Stimulated activated CD4-positive, alpha-beta T cell treated with anti-CD3 and anti-CD28 coated beads, TNF-alpha, amount 100 ng/mL, for 24 hours (primary cell): ENCODE measurements at regions not wholly inside any gene's neighbourhood (a gene's known extent, or its start where the extent isn't known, plus 50 kb on each side); places are given as distances from the start of the nearest gene placed in this dataset.
"Not testable (repeated sequence)": the region's sequence is repeated elsewhere in the genome, so short reads cannot be mapped to it uniquely, and the experiment has no call there.

Source experiments
- DNase-seq, 3 experiments: peaks; one replicate each; pipeline ENCODE4 v3.0.0-alpha.2; 2020; ENCODE audit warnings: low read depth in 3 of 3

DNA sequence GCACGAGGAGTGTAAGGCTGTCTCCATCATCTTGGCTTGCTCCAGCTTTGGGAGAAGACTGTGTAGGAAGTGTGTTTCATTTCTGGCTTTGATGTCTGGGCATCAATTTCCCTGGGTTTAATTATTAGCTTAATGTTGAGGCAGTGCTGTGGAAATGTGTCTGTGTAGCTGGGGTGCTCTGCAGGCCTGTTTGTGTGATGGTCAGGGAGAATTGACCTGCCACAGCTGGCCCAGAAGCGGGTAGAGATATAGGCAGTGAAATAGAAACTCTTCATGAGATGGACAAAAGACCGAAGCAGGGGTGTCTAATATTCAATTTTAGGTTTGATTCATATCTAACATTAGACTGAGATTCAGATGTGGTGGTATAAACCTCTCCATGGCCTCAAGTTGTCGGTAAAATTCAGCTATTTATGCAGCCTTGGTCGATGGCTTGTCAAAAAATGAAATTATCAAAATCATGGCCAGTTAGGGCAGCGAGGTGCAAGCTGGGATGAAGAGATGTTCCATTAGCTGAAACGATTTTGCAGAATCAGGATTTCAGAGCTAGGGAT, 95.3 kb upstream of the SNX9 start:
- DNase-seq, result no peak

DNA sequence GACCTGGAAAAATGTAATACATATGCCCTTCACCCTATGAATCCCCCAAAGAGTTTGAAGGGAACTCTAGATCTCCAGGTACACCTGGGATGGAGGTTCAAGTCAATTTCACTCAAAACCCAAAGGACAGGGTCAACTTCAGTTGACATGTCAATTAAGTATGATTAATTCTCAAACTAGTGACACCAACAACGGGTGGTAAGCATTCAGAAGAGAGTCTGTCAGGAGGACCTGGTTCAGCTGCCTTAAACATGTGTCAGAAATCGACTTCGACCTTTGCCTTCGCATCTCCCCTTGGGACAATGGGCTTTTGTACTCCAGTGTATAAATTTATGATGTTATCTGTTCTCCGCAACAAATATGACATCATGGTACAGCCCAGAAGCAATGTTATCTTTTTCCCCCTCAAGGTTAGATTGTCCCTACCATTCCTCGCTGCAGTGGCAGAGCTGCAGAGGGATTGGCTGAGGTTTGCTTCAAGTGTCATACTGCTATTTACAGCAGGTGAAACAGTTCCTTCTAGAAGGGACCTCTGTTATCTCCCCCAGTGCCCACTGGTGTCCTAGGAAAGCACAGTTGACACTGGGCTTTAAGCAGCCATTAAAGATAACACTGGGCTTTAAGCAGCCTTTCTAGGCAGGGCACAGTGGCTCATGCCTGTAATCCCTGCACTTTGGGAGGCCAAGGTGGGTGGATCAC, 94.7 kb upstream of the SNX9 start:
- DNase-seq, result no peak

DNA sequence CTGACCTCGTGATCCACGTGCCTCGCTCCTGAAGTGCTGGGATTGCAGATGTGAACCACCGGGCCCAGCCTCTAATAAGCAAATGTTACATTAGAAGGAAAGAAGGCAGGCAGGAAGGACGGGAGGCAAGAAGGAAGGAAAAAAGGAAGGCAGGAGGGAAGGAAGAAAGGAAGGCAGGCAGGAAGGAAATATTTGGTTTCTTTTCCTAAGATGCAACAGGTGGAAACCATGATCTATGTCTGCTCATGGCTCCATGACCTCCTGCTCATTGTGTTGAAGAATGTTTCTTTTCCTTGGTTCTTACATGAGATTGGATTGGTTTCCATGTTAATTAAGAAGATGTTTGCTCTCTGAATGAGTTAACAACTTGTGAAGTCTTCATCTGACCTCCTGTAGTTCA, 91.8 kb upstream of the SNX9 start:
- no peak for DNase-seq

DNA sequence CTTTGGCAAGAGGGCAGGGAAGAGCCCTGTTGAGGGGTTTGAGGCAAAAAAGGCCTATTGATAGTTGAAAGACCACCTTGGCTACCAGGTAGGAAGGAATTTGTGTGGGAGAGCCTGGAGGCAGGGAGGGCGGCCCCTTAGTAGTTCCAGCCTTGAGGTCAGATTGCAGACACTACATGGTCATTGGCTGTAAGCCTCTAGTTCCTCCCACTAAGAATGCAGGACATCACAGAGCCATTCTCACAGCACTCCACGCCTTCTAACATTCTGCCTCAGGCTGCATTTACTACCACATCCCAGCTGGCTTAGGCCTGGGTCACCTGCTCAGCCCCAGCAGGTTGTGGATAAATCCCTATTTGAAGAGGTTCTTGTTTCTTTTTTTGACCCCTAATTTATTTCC, 91.0 kb upstream of the SNX9 start:
- DNase-seq, result no peak

DNA sequence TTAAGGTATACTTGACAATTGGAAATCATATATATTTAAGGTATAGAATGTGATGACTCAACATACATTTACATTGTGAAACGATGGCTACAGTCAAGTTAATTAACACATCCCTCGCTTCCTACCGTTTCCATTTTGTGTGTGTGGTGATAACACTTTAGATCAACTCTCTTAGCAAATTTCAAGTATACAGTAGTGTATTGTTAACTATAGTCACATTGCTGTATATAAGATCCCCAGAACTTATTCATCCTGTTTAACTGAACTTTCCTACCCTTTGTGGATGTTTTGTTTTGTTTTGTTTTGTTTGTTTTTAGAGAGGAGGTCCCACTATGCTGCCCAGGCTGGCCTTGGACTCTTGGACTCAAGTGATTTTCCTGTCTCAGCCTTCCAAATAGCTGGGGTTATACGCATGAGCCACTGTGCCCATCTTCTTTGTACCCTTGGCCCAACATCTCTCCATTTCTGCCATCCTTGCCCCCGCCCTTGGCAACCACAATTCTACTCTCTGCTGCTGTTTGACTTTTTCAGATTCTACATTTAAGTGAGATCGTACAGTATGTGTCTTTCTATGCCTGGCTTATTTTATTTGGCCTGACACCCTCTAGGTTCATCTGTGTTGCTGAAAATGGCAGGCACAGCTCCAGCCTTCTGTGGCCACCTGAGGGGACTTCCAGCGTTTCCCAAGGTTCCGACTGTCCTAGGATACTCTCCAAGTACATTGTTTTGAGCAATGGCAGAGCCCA, 90.5 kb upstream of the SNX9 start:
- no peak for DNase-seq

DNA sequence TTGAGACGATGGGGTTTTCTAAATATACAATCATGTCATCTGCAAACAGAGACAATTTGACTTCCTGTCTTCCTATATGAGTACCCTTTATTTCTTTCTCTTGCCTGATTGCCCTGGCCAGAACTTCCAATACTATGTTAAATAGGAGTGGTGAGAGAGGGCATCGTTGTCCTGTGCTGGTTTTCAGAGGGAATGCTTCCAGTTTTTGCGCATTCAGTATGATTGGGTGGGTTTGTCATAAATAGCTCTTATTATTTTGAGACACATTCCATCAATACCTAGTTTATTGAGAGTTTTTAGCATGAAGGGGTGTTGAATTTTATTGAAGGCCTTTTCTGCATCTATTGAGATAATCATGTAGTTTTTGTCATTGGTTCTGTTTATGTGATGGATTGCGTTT, 86.5 kb upstream of the SNX9 start:
- not testable (repeated sequence) for DNase-seq

DNA sequence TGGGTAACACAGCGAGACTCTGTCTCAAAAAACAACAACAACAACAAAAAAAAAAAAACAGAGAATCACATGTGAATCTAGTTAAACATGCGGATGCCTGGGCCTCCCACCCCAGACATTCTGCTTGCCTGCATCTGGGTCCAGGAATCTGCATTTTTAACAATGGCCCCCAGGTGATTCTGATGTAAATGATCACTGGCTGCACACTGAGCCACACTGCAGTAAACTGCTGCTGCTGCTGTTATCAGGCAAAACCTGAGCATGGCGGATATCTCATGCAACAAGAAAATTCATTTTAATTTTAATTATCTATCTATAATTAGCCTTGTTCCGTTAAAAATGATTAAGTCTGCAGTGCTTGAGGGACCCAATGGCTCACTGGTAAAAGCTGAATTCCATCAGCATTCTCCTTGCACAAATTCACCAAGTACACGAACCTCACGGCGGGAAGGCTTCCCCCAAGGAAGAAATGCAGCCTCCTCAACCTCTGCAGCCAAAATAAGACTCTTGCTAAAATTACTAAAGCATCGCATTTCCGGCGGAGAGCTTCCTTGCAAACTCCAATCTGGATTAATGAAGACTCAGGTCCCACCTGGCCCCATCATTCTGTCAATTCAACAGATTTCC, 81.6 kb upstream of the SNX9 start:
- no peak for DNase-seq

DNA sequence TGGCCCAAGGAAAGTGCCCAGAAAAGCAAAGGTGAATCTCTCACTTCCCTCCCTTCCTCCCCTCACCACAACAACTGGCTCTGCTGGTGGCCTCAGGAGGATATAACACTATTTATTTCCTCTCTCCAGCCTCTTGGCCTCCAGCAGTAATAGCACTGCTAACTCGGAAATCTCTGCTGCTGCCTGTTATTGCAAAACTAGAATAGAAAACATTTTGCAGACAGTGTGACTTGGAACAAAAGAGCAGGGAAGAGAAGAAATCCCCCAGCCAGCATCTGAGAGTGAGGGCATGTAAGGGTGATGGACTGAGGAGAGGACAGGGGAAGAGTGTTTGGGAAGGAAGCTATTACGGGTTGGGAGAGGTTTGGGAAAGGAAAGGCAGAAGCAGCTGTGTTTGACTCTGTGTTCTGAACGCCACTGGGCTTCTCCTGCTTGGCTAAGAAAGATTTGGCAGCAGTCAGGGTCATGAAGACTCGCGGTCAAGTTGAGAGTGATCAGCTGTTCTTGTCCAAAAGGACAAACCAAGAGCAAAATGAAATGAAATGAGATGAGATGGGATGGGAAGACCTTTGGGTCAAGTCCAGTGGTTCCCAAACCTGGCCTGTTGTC, 81.0 kb upstream of the SNX9 start:
- DNase-seq, result no peak

DNA sequence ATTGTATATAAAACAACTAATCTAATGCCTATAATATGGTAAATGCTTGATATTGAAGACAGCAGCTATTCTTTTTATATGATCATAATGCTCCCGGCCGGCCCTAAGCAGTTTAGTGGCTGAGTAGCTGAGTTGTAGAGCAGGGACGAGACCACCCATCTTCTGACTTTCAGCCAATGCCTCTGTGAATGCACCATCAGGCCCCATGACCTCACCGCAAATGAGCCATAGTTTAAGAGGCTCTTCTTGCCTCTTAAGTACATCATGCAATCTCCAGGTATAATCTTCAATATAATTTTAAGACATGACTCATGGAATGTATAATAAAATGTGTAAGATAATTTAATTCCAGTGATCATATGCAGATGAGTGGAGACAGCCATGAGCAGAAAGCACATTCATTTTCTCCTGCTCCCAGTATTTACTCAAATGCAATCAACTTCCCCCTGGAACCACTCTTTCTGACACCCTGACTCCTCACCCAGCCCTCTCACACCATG, 78.9 kb upstream of the SNX9 start:
- no peak for DNase-seq

DNA sequence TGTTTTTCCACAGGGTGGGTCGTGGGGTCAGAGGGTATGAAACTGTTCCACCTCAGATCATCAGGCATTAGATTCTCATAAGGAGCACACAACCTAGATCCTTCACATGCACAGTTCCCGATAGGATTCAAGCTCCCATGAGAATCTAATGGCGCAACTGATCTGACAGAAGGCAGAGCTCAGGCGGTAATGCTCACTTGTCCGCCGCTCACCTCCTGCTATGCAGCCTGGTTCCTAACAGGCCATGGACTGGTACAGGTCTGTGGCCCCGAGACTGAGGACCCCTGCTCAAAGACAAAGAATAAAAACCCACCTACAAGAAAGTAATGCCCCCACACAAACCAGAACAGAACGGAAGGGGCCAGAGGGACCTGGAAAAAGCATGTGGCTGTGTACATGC, 76.1 kb upstream of the SNX9 start:
- DNase-seq, result no peak

DNA sequence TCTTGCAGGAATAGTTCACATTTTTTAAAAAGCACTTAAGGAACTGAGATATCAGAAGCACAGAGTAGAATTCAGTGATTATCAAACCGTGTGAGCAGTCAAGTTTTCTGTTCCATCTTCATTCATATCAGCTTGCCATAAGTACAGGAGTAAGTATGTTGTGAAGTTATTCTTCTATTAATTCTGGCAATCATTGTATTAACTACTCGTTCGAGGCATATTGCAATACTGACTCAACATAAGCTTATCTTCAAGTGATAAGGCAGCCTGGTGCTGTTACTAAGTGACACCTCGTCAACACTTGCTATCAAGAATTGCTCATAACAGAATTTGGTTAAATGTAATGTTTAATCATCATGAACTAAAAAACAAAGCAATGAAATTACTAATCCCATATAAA, 75.7 kb upstream of the SNX9 start:
- no peak for DNase-seq

DNA sequence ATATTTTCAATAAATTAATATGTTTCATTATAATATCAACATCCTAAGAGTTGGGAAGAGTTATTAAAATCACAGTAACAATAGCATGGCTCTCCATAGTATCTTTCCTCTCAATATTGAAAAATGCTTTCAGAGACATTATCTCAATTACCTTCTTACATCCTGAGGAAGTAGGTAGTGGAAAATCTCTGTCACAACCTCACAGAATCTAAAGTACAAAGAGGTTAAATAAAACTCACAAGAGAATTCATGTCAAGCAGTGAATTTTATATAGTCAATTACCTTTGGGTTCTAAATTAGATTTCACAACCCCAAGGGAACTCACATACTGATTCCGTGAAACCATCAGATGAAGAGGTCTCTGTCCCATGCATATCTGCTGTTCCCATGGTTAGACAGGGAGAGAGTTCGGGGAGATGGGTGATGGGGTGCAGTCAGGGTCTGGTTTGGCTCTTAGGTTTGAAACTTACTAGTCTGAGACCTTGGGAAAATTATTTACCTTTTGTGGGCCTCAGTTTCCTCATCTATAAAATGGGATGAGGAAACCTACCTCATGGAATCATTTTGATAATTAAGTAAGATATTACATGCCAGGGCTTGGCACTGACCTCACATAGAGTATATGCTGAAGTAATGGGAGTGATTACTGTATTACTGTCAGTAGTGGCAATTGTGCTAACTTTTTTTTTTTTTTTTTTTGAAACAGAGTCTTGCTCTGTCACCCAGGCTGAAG, 74.0 kb upstream of the SNX9 start:
- DNase-seq, result no peak

DNA sequence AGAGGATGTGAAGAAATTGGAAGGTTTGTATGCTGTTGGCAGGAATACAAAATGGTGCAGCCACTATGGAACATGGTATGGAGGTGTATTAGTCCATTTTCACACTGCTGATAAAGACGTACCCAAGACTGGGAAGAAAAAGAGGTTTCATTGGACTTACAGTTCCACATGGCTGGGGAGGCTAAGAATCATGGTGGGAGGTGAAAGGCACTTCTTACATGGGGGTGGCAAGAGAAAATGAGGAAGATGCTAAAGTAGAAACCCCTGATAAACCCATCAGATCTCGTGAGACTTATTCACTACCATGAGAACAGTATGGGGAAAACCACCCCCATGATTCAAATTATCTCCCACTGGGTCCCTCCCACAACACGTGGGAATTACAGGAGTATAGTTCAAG, 72.1 kb upstream of the SNX9 start:
- not testable (repeated sequence) for DNase-seq

DNA sequence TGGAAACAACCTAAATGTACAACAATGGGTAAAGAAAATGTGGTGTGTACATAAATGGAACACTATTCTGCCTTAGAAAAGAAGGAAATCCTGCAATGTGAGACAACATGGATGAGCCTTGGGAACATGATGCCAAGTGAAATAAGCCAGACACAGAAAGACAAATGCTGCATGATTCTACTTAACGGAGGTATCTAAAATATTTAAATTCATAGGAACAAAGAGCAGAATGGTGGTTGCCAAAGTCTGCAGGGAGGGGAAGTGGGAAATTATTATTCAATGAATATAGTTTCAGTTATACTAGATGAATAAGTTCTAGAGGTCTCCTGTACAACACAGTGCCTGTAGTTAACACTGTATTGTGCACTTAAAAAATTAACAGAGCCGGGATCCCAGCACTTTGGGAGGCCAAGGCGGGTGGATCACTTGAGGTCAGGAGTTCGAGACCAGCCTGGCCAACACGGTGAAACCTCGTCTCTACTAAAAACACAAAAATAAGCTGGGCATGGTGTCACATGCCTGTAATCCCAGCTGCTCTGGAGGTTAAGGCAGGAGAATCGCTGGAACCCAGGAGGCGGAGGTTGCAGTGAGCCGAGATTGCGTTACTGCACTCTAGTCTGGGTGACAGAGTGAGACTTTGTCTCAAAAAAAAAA, 71.4 kb upstream of the SNX9 start:
- no peak for DNase-seq

DNA sequence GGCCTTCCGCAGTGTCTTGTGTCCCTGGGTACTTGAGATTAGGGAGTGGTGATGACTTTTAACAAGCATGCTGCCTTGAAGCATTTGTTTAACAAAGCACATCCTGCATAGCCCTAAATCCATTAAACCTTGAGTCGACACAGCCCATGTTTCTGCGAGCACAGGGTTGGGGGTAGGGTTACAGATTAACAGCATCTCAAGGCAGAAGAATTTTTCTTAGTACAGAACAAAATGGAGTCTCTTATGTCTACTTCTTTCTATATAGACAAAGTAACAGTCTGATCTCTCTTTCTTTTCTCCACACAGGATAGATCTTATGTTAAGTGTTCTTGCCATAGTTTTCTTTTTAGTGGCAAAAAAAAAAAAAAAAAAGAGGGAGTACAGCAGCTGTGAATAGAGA, 70.2 kb upstream of the SNX9 start:
- not testable (repeated sequence) for DNase-seq

DNA sequence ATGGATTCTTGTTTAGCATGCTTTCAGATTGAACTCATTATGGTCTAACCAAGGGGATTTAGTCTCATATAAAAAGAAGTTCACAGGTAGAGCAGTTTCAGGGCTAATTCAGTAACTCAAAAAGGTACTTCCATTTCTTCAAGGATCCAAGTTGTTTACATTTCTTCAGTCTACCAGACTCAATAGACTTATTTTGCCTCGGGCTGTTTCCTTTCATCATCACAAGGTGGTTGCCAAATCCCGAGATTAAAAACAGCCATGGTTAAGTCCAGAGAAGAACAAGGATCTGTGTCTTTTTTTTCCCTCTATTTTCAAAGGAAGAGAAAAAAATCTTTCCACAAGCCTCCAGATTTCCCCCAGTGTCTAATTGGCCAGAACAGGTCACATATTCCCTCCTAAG, 69.8 kb upstream of the SNX9 start:
- DNase-seq, result no peak

DNA sequence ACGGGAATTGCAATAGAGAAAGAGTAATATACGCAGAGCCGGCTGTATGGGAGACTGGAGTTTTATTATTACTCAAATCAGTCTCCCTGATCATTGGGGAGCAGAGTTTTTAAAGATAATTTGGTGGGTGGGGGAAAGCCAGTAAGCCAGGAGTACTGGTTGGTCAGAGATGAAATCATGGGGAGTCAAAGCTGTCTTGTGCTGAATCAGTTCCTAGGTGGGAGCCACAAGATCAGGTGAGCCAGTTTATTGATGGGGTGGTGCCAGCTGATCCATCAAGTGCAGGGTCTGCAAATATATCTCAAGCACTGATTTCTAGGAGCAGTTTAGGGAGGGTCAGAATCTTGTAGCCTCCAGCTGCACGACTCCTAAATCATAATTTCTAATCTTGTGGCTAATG, 69.2 kb upstream of the SNX9 start:
- not testable (repeated sequence) for DNase-seq

DNA sequence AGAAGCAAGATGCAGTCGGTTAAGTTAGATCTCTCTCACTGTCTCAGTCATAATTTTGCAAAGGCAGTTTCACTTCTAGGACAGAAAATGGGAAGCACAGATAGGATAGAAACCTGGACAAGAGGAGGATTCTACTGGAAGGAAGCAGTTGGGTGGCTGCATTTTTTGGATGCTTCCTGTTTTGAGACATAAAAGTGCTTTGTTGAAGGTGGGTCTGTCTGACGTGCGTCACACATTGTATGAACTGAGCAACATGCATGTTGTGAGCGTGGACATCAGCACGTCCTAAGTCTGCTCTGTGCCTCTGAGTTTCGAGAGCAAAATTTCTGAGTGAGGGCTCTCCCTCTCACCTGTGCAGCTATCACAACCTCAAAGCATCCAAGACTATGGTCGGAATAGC, 68.7 kb upstream of the SNX9 start:
- no peak for DNase-seq

DNA sequence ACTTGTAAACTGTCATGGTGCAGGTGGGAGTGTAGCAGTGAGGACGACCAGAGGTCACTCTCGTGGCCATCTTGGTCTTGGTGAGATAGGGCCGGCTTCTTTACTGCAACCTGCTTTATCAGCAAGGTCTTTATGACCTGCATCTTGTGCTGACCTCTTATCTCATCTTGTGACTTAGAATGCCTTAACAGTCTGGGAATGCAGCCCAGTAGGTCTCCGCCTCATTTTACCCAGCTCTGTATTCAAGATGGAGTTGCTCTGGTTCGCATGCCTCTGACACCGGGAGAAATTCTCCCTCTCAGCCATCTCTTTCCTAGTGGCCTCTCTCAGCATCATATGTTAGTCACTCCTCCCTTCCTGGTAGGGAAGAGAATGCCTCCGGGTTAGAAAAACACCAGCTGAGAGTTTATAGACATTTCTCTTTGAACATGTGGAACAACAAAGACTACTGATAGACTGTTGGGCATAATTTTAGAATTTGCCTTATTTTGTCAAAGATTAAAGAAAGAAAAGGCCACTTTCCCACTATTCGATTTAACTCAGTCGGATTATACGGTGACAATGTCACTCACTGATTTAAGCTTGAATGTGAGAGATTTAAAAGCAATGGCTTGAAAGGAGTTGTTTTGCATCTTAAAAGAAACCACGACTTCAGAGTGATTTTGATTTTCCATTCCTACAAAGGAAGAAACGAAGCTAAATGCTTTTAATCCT, 67.9 kb upstream of the SNX9 start:
- DNase-seq, result no peak

DNA sequence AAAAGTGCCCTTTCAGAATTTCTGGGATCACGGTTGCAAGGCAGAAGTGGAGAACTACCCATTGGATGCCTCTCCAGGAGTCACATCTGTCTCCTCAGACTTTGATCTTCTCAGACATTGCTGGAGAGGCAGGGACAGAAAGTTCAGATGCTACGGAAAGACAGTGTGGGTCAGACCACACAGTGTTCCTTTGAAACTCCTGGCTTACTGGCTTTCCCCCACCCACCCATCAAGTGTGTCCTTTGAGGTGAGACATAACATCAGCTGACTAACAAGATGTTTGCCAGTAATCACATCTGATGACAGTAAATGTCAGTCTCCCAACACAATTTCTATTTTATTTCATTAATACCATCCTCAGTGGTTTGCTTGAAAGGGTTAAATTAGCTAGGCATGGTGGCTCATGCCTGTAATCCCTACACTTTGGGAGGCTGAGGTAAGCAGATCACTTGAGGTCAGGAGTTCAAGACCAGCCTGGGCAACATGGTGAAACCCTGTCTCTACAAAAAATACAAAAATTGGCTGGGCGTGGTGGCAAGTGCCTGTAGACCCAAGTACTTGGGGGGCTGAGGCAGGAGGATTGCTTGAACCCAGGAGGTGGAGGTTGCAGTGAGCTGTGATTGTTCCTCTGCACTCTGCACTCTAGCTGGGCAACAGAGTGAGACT, 67.2 kb upstream of the SNX9 start:
- DNase-seq, result peak; percentile 48 to 63 (median 61)
